Liver (tissue), 8 donors: ENCODE measurements at regions not wholly inside any gene's neighbourhood (a gene's known extent, or its start where the extent isn't known, plus 50 kb on each side); places are given as distances from the start of the nearest gene placed in this dataset.

Experiments used
- DNase-seq: peaks from one replicate; pipeline ENCODE4 v3.0.0-alpha.2; 2017; ENCODE audit warnings: low spot score
- H3K27ac ChIP-seq, 2 donors: one replicate each; pipeline ENCODE4 v1.7.0; 2013; ENCODE audit warnings: inconsistent platforms in 2 of 2, low read length in 2 of 2, control low read depth in 1 of 2, low read depth in 1 of 2, mild to moderate bottlenecking in 1 of 2
- H3K27me3 ChIP-seq, 4 donors: one replicate each; pipeline versions ENCODE4 v1.6.1 to v1.7.0; 2013; ENCODE audit warnings: low read length in 3 of 4, inconsistent platforms in 1 of 4, mild to moderate bottlenecking in 1 of 4, moderate library complexity in 1 of 4; ENCODE audit not compliant: control insufficient read depth in 4 of 4, insufficient read depth in 4 of 4
- H3K36me3 ChIP-seq, 4 donors: one replicate each; pipeline versions ENCODE4 v1.6.1 to v1.7.0; 2013; ENCODE audit warnings: low read length in 3 of 4, mild to moderate bottlenecking in 3 of 4, low read depth in 1 of 4, moderate library complexity in 1 of 4; ENCODE audit not compliant: control insufficient read depth in 4 of 4, insufficient read depth in 3 of 4
- H3K4me1 ChIP-seq, 4 donors: one replicate each; pipeline versions ENCODE4 v1.6.1 to v1.7.0; 2013; ENCODE audit warnings: low read length in 3 of 4, mild to moderate bottlenecking in 3 of 4, moderate library complexity in 1 of 4; ENCODE audit not compliant: control insufficient read depth in 4 of 4, insufficient read depth in 4 of 4
- H3K4me3 ChIP-seq, 3 donors: one replicate each; pipeline versions ENCODE4 v1.6.1 to v1.7.0; 2013; ENCODE audit warnings: low read length in 3 of 3, control low read depth in 1 of 3, low read depth in 1 of 3, mild to moderate bottlenecking in 1 of 3
- H3K9ac ChIP-seq, 2 donors: one replicate each; pipeline ENCODE4 v1.7.0; 2013; ENCODE audit warnings: low read length in 2 of 2, mild to moderate bottlenecking in 2 of 2, moderate library complexity in 2 of 2, control low read depth in 1 of 2, low read depth in 1 of 2
- H3K9me3 ChIP-seq, 4 donors: one replicate each; pipeline versions ENCODE4 v1.6.1 to v1.7.0; 2013; ENCODE audit warnings: low read length in 3 of 4; ENCODE audit not compliant: control insufficient read depth in 4 of 4
- EGR1 ChIP-seq, 2 donors: IDR thresholded peaks; 2 replicates each; pipeline ENCODE4 v1.6.1; 2016 to 2018; ENCODE audit warnings: antibody characterized with exemption in 2 of 2, low read depth in 2 of 2
- FOXA1 ChIP-seq: IDR thresholded peaks from 2 replicates; pipeline ENCODE4 v1.6.1; 2016; ENCODE audit warnings: antibody characterized with exemption
- FOXA2 ChIP-seq: IDR thresholded peaks from 2 replicates; pipeline ENCODE4 v1.6.1; 2016; ENCODE audit warnings: antibody characterized with exemption
- GABPA ChIP-seq, 2 donors: IDR thresholded peaks in 1 of 2; conservative IDR thresholded peaks in 1 of 2; 2 replicates each; pipeline ENCODE4 v1.6.1; 2016; ENCODE audit warnings: antibody characterized with exemption in 2 of 2, mild to moderate bottlenecking in 1 of 2, moderate library complexity in 1 of 2
- HNF4A ChIP-seq, 2 donors: conservative IDR thresholded peaks; 2 replicates each; pipeline ENCODE4 v1.6.1; 2016; ENCODE audit warnings: antibody characterized with exemption in 2 of 2, mild to moderate bottlenecking in 2 of 2
- HNF4G ChIP-seq: IDR thresholded peaks from 2 replicates; pipeline ENCODE4 v1.6.1; 2016; ENCODE audit warnings: antibody characterized with exemption
- JUND ChIP-seq, 2 donors: IDR thresholded peaks; 2 replicates each; pipeline ENCODE4 v1.6.1; 2016; ENCODE audit warnings: antibody characterized with exemption in 2 of 2
- NR2F2 ChIP-seq: IDR thresholded peaks from 2 replicates; pipeline ENCODE4 v1.6.1; 2016; ENCODE audit warnings: antibody characterized with exemption
- RAD21 ChIP-seq, 2 donors: IDR thresholded peaks; 2 replicates each; pipeline ENCODE4 v1.6.1; 2016; ENCODE audit warnings: antibody characterized with exemption in 2 of 2, mild to moderate bottlenecking in 2 of 2
- RXRA ChIP-seq, 2 donors: IDR thresholded peaks; 2 replicates each; pipeline ENCODE4 v1.6.1; 2017 to 2018; ENCODE audit warnings: antibody characterized with exemption in 2 of 2, mild to moderate bottlenecking in 1 of 2
- SP1 ChIP-seq: IDR thresholded peaks from 2 replicates; pipeline ENCODE4 v1.6.1; 2018; ENCODE audit warnings: antibody characterized with exemption, mild to moderate bottlenecking
- TAF1 ChIP-seq: conservative IDR thresholded peaks from 2 replicates; pipeline ENCODE4 v1.6.1; 2016; ENCODE audit warnings: antibody characterized with exemption, mild to moderate bottlenecking
- YY1 ChIP-seq: IDR thresholded peaks from 2 replicates; pipeline ENCODE4 v1.6.1; 2016; ENCODE audit warnings: antibody characterized with exemption, mild to moderate bottlenecking
- WGBS: extraction: QIAGEN DNeasy Blood & Tissue Kit; methylation state at CpG from one replicate; pipeline ENCODE4 v1.1.7; 2013; 5-methylcytosine and 5-hydroxymethylcytosine counted together
- TF ChIP-seq, protein P1 (sequence below): IDR thresholded peaks from 2 replicates; pipeline ENCODE4 v1.6.1; 2016; ENCODE audit warnings: antibody characterized with exemption, mild to moderate bottlenecking
- TF ChIP-seq, protein P2 (sequence below): fragments of 150-350 bp; IDR thresholded peaks from 2 replicates; pipeline ENCODE4 v1.5.1; 2017; ENCODE audit warnings: improper control_type of control experiment, low read depth, low read length; ENCODE audit not compliant: missing input control
- TF ChIP-seq, protein P3 (sequence below): IDR thresholded peaks from 2 replicates; pipeline ENCODE4 v1.6.1; 2016; ENCODE audit warnings: antibody characterized with exemption
- TF ChIP-seq, protein P4 (sequence below): IDR thresholded peaks from 2 replicates; pipeline ENCODE4 v1.6.1; 2016; ENCODE audit warnings: antibody characterized with exemption
- TF ChIP-seq, protein P5 (sequence below): IDR thresholded peaks from 2 replicates; pipeline ENCODE4 v1.6.1; 2016; ENCODE audit warnings: antibody characterized with exemption
- donor health status: healthy.
- donor health status: healthy.
- donor health status: healthy.
- donor health status: healthy.
- donor health status: healthy.

DNA sequence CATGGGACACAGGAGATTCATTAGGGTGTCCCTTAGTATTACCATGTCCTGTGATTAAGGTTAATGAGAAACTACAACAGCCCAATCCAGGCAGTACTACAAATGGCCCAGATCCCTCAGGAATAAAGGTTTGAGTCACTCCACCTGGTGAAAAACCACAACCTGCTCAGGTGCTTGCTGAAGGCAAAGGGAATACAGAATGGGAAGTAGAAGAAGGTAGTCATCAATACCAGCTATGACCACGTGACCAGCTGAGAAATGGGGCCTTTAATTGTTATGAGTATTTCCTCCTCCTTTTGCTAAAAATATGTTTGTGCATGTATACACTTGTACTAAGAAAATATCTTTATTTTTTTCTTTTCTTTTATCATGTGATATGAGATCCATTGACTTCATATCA, 91.1 kb upstream of the ADAMTS5 start:
- H3K27ac ChIP-seq, result no peak overlapping the region
- H3K9me3 ChIP-seq, result peaks cover 0 to 6% (median 0%) of the 10 kb centered on the region in 4 donors
- no peak overlapping the region for H3K9ac ChIP-seq
- 65% methylated on average over 1 of the region's 1 CpG for WGBS
- TF ChIP-seq FOXA1, result no peak
- TF ChIP-seq, protein P1, sequence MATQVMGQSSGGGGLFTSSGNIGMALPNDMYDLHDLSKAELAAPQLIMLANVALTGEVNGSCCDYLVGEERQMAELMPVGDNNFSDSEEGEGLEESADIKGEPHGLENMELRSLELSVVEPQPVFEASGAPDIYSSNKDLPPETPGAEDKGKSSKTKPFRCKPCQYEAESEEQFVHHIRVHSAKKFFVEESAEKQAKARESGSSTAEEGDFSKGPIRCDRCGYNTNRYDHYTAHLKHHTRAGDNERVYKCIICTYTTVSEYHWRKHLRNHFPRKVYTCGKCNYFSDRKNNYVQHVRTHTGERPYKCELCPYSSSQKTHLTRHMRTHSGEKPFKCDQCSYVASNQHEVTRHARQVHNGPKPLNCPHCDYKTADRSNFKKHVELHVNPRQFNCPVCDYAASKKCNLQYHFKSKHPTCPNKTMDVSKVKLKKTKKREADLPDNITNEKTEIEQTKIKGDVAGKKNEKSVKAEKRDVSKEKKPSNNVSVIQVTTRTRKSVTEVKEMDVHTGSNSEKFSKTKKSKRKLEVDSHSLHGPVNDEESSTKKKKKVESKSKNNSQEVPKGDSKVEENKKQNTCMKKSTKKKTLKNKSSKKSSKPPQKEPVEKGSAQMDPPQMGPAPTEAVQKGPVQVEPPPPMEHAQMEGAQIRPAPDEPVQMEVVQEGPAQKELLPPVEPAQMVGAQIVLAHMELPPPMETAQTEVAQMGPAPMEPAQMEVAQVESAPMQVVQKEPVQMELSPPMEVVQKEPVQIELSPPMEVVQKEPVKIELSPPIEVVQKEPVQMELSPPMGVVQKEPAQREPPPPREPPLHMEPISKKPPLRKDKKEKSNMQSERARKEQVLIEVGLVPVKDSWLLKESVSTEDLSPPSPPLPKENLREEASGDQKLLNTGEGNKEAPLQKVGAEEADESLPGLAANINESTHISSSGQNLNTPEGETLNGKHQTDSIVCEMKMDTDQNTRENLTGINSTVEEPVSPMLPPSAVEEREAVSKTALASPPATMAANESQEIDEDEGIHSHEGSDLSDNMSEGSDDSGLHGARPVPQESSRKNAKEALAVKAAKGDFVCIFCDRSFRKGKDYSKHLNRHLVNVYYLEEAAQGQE, result no peak
- TF ChIP-seq GABPA (IDR thresholded peaks at IDR 0.05 in 1 of 2, conservative IDR thresholded peaks at IDR 0.05 in 1 of 2), result no peak
- TF ChIP-seq, protein P2, sequence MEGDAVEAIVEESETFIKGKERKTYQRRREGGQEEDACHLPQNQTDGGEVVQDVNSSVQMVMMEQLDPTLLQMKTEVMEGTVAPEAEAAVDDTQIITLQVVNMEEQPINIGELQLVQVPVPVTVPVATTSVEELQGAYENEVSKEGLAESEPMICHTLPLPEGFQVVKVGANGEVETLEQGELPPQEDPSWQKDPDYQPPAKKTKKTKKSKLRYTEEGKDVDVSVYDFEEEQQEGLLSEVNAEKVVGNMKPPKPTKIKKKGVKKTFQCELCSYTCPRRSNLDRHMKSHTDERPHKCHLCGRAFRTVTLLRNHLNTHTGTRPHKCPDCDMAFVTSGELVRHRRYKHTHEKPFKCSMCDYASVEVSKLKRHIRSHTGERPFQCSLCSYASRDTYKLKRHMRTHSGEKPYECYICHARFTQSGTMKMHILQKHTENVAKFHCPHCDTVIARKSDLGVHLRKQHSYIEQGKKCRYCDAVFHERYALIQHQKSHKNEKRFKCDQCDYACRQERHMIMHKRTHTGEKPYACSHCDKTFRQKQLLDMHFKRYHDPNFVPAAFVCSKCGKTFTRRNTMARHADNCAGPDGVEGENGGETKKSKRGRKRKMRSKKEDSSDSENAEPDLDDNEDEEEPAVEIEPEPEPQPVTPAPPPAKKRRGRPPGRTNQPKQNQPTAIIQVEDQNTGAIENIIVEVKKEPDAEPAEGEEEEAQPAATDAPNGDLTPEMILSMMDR, result no peak
- H3K27me3 ChIP-seq, result peaks cover 0 to 3% (median 0%) of the 10 kb centered on the region in 4 donors
- no peak for DNase-seq
- no peak overlapping the region for H3K4me3 ChIP-seq
- no peaks in the 10 kb centered on the region for H3K36me3 ChIP-seq
- H3K4me1 ChIP-seq, result no peaks in the 10 kb centered on the region

DNA sequence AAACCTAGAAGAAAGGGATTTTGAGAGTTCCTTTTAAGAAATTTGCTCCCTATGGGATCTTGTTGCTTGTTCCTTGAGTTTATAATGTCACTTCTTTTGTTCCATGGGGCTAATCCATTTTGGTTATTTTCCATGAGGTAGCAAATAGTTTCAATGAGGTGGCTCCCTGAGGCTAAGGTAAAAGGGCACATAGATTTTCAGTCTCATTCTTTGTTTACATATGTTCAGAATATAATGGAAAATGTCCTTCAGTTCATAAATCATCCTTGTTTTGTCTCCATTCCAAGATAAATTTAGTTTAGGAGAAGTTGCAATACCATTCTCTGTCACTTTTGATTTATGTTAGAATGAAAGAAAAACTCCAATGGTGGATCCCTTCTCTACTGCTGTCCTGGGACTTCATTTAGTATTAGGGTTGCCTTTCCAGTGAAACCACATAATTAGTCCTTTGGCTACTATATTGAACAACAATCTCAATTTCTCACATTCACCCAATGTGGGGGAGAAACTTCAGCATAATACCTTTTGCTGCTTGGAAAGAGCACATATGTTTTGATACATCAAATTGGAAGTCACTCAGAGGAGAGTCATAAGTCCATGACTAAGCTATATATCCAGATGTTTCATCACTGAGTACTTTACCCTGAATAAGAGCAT, 80.9 kb upstream of the ADAMTS5 start:
- Histone ChIP-seq H3K4me1 (no peaks in the 10 kb centered on the region), H3K36me3 (no peaks in the 10 kb centered on the region), H3K9ac (no peak overlapping the region), H3K4me3 (no peak overlapping the region), H3K9me3 (no peaks in the 10 kb centered on the region), H3K27me3 (no peaks in the 10 kb centered on the region), H3K27ac (no peak overlapping the region)
- TF ChIP-seq NR2F2, result no peak
- TF ChIP-seq FOXA2, result no peak
- no peak for TF ChIP-seq RAD21 (IDR thresholded peaks at IDR 0.05)
- TF ChIP-seq, protein P1, result no peak
- TF ChIP-seq, protein P3, sequence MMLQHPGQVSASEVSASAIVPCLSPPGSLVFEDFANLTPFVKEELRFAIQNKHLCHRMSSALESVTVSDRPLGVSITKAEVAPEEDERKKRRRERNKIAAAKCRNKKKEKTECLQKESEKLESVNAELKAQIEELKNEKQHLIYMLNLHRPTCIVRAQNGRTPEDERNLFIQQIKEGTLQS, result no peak
- TF ChIP-seq HNF4A (conservative IDR thresholded peaks at IDR 0.05), result no peak
- TF ChIP-seq, protein P4, sequence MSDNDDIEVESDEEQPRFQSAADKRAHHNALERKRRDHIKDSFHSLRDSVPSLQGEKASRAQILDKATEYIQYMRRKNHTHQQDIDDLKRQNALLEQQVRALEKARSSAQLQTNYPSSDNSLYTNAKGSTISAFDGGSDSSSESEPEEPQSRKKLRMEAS, result no peak
- TF ChIP-seq FOXA1, result no peak
- TF ChIP-seq JUND (IDR thresholded peaks at IDR 0.05), result no peak
- TF ChIP-seq, protein P2, result no peak
- TF ChIP-seq TAF1, result no peak
- TF ChIP-seq, protein P5, sequence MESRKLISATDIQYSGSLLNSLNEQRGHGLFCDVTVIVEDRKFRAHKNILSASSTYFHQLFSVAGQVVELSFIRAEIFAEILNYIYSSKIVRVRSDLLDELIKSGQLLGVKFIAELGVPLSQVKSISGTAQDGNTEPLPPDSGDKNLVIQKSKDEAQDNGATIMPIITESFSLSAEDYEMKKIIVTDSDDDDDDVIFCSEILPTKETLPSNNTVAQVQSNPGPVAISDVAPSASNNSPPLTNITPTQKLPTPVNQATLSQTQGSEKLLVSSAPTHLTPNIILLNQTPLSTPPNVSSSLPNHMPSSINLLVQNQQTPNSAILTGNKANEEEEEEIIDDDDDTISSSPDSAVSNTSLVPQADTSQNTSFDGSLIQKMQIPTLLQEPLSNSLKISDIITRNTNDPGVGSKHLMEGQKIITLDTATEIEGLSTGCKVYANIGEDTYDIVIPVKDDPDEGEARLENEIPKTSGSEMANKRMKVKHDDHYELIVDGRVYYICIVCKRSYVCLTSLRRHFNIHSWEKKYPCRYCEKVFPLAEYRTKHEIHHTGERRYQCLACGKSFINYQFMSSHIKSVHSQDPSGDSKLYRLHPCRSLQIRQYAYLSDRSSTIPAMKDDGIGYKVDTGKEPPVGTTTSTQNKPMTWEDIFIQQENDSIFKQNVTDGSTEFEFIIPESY, result no peak
- TF ChIP-seq RXRA (IDR thresholded peaks at IDR 0.05), result no peak
- no peak for TF ChIP-seq HNF4G
- TF ChIP-seq YY1, result no peak
- no peak for TF ChIP-seq SP1
- TF ChIP-seq GABPA (IDR thresholded peaks at IDR 0.05 in 1 of 2, conservative IDR thresholded peaks at IDR 0.05 in 1 of 2), result no peak
- TF ChIP-seq EGR1 (IDR thresholded peaks at IDR 0.05; ENCODE audit: low read depth in 2 of 2), result no peak
- DNase-seq, result no peak
